NCI-H524 (cell line): ENCODE measurements at regions not wholly inside any gene's neighbourhood (a gene's known extent, or its start where the extent isn't known, plus 50 kb on each side); places are given as distances from the start of the nearest gene placed in this dataset.

Source experiments
- DNase-seq, 2 experiments: peaks; one replicate each; lab custom pipeline; 2025; lab: John Stamatoyannopoulos, UW

DNA sequence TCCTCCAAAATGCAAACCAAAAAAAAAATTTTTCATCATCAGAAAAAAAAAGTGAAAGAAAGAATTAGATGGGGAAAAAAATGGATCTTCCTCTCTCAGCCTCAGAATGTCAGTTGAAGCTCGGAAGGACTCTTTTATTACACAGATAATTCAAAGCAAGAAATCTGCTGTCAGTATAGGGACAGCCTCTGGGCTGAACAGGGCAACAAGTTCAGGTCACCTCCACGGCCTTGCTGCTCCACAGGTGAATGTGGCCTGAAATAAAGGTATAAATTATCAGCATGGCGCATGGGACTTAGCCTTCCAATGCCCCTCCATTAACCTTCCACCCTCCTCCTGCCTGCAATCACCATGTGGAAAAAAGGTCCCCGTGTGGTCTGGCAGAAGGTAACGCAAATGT is 316.8 kb upstream of the POU3F3 start:
- DNase-seq: no peak

DNA sequence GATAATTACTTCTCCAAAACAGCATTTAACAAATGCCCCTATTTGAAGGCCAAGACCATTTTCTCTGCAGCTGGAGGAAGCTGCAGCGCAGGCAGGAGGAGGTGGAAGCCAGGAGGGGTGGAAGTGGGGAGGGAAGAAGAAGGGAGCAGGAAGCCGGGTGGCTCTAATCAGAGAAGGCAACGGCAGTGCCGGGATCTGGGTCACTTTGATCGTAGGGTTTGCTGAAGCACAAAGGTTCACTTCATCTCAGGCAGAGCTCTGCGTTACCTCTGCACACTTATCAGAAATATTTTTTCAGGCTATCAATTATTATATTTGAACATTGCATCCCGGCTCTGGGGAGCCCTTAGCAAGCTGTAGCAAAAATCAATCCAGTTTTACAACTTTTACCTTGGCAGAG is 315.8 kb upstream of the POU3F3 start:
- no peak for DNase-seq

DNA sequence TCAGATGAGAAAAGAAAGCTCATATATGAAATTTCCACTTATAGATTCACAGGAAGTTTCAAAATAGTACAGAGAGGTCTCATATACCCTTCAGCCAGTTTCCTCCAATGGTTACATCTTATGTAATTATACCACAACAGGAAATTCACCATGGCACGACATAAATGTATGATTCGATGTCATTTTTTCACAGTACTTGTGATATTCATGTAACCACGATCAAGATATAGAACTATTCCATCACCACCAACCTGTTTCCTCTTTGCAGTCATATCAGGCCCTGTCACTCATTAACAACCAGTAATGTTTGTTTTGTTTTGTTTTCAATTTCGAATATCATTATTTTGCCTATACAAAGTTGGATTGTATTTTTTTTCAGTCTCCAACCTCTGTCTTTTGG is 314.3 kb upstream of the POU3F3 start:
- DNase-seq: no peak

DNA sequence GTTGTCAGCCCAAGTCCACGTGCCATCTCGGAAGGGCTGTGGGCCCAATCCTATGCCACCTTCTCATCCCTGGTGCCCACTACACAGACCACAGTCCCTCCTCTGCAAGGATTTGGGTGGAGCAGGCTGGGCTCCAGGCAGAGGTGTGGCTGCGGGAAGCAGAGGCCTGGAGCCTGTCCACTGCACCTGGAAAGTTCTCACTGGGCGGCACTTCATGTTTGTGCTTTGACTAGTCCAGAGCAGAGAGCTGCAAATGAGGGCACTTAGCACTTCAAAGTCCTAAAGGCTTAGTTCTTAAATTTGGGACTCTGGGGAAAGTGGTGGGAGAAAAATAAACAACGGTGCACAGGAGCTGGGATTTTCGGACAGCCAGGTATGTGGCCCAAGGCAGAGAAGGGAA is 308.9 kb upstream of the POU3F3 start:
- no peak for DNase-seq

DNA sequence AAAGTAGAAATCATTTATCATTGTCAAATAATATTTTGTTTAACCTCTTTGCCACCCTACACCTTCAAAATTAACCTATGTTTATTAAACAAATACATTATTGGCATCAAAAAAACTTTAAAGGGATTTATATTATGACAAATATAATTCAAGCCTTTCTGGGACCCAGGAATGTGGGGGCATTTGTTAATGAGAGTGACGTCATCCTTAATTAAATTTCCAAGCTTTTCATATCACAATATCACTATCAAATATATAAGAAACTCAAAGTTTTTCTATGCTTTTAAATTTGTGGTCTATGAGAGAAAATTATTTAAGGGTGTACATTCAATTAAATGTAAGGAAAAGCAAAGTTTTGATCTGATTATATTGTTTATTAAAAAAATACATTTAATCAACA is 307.4 kb upstream of the POU3F3 start:
- DNase-seq: no peak

DNA sequence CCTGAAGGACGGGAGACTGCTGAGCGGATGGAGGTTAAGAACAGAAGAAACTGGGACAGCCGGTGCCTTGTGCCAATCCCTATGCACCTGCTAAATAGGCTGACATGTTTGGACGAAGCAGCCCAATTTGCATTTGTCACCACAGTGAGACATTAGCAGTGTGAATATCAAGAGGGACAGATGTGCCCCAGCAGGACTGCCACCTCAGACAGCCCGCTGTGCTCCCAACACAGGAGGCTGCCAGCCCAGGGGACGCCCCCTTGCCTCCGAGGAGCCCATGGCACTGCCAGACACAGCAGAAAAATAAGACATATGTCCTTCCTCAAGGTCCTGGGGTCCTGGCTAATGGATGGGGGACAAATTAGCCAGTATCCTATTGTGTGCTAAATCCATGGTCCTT is 306.7 kb upstream of the POU3F3 start:
- DNase-seq: peak; percentile 46 to 83

DNA sequence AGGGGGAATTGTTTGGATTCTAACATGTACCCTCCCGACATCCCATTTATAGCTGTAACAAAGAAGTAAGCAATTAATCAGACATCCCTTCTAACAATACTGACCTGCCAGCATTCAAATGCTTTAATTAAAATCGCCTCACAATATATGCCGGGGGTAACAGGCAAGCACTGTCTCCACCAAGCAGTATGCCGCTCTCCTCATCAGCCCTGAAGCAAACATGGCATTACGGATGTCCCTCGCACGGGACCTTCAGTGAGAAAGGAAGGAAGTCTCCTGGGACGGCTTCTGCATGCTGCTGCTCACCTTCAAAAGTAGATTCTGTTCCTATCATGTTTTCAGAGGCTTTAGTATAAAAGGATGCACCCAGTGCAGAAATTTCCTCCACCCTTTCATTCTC is 292.7 kb upstream of the POU3F3 start:
- no peak for DNase-seq

DNA sequence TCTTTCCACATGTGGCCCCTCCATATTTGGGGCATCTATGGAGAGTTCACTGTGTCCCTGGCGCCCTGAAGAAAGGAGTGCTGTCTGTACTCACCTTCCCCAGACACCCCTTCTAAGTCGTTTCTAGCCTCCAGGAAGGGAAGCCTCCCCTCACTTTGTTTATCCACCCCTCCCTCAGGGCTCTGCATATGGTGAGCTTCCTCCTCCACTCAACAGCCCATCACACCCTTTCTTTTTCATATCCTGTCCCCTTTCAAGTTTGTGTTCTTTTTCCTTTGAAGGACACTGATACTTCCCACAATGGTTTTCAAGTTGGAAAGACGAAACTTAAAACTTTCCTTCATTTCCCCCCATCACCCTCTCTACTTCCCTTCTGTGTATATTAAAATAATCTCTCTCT is 291.4 kb upstream of the POU3F3 start:
- no peak for DNase-seq

DNA sequence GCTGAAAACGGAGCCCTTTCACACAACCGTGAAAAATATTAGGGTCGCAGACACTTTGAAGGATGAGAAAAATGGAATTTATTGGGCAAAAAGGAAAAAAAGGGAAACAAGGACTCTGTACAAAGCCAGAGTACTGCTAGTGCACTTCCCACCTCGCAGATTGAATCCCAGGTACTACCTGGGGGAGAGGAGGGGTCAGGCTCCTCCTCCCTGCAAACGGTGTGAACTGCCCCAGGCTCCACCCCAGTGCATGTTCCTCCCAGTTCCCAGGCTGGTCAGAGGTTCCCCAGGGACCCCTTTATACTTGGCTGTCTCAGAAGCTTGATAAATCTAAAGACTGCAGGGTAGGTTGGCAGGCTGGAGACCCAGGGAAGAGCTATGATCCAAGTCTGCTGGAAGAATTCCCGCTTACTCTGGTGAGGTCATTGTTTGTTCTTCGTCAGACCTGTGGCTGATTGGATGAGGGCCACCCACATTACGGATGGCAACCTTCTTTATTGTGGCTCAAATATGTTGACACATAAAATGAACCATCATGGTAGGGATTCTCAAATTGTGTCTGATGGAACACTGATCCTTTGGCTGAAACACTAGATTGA is 290.4 kb upstream of the POU3F3 start:
- DNase-seq: no peak

DNA sequence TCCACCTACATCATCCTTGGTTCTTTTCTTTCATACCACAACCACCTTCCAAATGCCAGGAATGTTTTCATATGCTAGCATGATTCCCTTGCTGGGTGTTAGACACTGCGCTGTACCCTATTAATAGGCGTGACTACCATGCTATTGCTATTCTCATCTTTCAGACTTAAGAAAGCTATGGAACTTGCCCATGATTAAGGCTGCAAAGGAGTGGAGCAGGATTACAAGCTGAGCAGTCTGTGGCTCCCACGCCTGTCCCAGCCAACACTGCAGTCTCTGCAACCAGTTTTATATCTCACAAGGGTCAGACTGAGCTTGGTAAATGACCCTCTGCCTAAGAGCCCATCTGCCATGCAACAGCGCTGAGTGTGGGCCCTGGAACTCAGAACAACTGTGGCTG is 285.7 kb upstream of the POU3F3 start:
- DNase-seq: peak in 1 of 2 experiments; percentile 1

DNA sequence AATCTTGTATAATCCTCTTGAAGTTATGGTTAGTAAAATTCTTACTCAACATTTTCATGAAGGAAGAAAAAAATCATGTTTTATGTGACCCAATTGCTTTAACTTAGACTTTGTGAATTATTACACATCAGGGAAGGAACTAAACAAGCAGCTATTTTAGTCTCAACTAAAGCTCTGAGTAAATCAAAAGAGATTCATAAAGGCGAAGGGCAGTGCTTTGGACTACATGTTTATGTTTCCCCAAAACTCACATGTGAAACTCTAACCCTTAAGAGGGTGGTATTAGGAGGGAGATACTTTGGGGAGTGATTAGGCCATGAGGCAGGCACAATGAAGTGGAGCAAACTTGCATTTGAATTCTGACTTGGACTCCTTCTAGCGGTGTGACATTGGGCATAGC is 283.7 kb upstream of the POU3F3 start:
- no peak for DNase-seq

DNA sequence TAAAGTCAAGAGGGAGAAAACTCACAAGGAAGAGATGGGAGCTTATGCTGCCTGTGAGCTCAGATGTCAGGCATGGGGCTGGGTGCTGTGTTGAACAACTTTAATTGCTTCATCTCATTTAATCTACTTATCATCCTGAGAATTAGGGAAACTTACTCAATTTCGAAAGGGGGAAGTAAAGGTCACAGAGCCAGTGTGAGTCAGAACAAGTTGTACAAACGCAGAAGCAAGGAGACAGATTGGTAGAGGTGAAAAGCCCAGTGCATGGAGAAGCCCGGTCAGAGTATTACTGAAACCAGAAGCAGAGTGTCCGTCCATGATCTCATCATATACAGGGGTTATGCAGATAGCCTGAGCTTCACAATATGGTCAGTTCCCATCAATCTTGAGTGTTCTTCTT is 281.1 kb upstream of the POU3F3 start:
- DNase-seq: no peak

DNA sequence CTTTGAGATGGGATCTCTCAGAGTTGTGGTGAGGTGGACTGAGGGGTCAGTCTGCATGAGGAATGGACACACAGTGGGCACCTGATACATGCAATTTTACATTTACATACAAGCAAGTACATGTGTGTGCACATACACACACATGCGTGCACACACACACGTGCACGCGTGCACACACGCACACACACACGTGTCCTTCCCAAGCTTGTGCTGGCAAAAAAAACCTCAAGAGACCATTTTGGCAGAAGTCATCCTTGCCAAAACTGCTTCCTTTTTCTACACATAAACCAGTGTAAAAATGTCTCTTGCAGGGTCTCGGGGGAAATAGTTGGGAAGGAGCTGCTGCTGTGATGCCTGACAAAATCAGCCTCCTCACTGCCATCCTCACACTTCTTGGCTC is 279.5 kb upstream of the POU3F3 start:
- no peak for DNase-seq

DNA sequence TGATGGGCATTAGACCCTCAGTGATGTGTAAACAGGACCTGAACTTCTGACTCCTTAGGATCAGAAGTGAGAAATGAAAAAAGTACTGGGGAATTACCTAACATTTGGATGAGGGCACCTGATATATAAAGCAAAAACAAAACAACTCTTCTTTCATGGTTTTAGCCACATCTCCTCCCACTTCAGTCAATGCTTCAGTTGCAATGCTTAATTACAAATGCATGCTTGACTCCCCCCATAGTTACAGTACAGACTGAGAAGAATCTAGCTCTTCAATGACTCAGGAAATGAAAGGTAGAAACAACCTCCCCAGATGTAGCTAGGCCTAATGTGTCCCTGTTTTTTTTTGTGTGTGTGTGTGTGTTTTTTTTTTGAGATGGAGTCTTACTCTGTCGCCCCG is 276.8 kb upstream of the POU3F3 start:
- no peak for DNase-seq

DNA sequence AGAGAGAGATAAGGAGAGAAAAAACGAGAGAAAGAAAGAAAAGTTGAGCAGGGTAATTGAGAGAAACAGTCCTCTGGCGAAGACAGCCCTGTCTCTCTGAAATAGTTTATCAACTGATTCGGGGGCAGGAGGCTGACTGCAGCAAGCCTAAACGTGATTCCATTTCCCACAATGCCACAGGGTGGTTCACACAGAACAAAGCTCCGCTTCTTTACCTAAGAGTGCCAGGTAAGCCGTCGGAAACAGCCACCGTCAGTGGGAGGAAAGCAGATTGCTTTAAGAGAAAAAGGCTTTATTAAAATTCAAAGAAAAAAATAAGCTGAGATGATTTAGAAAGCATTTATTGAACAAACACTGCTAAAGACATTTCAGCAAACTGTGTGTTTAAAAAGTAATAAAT is 271.4 kb upstream of the POU3F3 start:
- DNase-seq: no peak

DNA sequence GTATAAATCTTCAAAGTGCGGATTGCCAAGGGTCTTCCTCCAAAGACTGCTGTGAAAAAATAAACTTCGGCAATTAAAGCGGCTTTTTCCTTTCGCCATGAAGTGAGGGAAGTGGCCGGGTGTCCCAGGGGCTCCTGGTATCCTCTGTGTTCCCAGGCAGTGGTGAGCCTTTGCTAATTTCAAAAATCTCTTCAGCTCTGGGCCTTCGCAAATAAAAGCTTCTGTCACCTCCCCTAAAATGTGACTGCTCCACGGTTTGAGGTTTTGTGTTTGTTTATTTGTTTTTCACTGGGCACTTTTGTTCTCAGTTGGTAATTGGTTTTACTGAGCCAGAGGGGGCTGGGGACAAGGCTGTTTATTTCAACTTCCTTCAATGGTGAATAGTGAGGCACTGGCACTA is 270.1 kb upstream of the POU3F3 start:
- DNase-seq: no peak

DNA sequence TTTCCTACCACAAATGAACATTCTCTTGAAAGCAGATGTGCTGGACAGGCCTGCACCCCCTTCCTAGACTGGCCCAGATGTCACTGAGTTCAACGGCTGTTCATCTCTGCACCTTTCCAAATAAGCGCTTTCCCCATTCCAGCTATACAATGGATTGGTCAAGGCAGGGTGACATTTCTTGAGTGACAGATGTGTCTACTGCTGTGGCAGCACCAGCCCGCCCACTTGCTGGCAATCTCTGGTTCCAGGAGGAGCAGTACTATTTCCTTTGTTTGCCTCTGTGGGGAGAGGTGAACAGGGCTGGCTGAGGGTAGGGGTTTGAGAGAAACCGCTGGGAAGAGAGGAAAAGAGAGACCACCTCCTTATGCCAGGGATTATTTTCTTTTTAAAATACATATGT is 269.5 kb upstream of the POU3F3 start:
- peak in 1 of 2 experiments; percentile 3 for DNase-seq

DNA sequence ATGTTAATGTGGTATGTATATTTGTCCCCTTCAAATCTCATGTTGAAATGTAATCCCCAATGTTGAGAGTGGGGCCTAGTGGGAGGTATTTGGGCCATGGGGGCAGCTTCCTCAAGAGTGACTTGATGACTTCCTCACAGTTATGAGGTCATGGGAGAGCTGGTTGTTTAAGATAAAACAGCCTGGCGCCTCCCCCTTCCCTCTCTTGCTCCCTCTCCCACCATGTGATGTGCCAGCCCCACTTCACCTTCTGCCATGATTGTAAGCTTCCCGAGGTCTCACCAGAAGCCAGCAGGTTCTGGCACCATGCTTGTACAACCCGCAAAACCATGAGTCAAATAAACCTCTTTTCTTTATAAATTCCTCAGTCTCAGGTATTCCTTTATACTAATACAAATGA is 258.3 kb upstream of the POU3F3 start:
- no peak for DNase-seq

DNA sequence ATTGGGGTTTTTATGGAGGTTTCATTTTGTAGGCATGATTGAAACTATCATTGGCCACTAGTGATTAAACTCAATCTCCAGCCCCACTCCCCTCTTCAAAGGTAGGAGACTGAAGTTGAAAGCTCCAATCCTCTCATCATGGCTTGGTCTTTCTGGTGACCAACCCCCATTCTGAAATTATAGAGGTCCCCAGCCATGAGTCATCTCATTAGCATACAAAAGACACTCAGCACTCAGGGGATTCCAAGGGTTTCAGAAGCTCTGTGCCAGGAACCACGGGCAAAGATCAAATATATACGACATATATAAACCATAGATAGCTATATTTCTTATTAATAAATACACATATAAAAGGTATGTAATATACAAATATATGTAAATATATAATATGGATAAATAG is 256.0 kb upstream of the POU3F3 start:
- no peak for DNase-seq

DNA sequence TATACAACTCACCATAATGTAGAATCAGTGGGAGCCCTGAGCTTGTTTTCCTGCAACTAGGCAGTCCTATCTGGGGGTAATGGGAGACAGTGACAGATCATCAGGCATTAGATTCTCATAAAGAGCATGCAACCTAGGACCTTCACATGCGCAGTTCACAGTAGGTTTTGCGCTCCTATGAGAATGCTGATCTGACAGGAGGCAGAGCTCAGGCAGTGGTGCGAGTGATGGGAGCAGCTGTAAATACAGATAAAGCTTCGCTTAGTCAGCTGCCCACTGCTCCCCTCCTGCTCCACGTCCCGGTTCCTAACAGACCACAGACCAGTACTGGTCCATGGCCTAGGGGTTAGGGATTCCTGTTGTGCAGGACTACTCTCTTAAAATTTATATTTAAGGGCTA is 255.3 kb upstream of the POU3F3 start:
- no peak for DNase-seq

DNA sequence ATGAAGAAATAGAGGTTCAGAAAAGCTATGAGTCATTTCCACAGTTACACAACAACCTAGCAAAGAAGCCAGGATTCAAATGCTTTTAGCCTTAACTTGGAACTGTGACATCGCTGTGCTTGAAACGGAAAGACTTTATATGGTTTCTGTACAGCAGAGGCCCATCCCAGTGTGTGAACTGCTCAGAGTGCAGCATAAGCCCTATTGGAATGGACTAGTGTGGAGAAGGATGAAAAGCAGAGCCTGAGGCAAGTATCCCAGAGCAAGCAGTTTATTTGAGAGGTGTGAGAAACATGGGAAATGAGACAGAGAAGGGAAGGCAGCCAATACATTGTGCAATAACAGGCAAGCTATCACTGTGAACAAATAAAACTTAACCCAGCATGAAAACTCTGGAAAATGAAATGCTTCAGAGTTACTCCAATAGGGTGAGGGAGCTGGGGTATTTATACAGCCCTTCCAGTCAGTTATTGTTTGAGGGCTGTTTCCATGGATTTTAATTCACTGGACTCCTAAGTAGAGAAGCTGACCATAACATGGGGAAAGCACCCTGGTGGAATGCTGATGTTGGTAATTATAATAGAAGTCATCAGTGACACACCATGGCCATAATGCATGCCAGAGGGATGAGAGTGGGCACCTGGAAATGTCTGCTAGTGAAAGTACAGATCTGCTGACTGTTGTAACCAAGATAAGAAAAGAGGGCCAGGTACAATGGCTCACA is 254.0 kb upstream of the POU3F3 start:
- DNase-seq: no peak

DNA sequence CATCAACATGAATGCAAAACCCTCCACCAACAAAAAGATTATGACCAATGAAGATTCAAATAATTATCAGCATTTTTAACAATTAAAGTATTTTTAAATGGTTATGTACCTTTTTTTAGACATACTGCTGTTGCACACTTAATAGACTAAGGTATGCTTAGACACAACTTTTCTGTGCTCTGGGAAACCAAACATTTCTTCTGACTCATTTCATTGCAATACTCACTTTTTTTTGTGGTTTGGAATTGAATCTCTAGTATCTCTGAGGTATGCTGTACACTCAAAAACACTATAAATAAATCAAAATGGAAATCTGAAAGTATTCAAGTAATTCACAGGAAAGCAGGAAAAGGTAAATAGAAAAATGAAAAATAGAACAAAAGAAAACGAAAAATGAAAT is 247.9 kb upstream of the POU3F3 start:
- DNase-seq: no peak

DNA sequence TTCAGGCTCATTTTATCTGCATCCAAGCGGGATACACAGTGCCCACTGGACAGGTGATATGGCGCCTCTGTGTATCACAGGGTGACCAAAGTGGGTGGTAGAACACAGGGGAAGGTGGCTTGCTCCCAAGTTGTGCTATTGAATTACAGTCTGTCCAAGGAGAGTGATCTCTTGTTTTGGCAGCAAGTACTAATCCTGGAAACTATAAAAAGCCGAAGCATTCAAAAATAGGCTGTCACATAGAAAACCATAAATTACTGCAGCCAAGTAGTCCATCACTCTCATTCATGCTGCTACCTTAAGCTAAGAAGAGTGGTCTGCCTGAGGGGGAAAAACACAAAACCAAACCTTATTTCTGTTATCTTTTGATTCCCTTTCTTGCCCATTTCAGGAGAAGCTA is 237.1 kb upstream of the POU3F3 start:
- DNase-seq: no peak

DNA sequence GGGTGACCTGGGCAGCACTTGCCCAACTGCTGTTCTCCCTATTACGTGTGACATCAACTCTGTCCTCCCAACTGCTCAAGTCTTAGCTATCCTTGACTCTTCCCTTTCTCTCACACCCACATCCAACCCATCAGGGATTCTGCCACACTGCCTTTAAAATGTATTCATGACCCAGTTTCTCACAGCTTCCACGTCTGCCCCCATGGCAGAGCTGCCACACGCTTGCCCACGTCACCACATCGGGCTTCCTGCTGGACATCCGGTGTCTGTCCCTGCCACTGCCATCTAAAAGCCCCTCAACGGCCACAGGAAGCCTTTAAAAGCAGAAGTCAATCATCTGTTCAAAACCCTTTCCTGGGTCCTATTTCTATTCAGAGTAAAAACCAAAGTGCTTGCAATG is 233.1 kb upstream of the POU3F3 start:
- DNase-seq: no peak
